HepG2 (cell line): ENCODE measurements at regions not wholly inside any gene's neighbourhood (a gene's known extent, or its start where the extent isn't known, plus 50 kb on each side); places are given as distances from the start of the nearest gene placed in this dataset.
A peak's percentile ranks its signal among the peaks of the same experiment; 100 is the strongest.

Source experiments
- ATAC-seq: fragments of 200-7000 bp; cut with Tn5 transposase; 3 replicates; pipeline ENCODE4 v1.9.1; 2020; ENCODE audit warnings: mild to moderate bottlenecking, moderate library complexity
- BruUV-seq: library from RNA; stranded (reverse); fragments of 400-500 nt; replicated peaks from 2 replicates; lab custom pipeline; 2021; lab: Mats Ljungman, UMichigan
- CTCF ChIA-PET: fragments of 300-600 bp; formaldehyde crosslinking; extraction: SDS; loops from one replicate; lab custom pipeline; 2021; ENCODE audit warnings: low total read pairs, inconsistent platforms, low intra/inter-chr PET ratio; lab: Yijun Ruan, JAX
- POLR2A ChIA-PET: fragments of 350-600 bp; sonication (Branson Sonifier 250); formaldehyde crosslinking; loops from one replicate; lab custom pipeline; 2020; ENCODE audit warnings: antibody characterized with exemption, inconsistent platforms; lab: Yijun Ruan, JAX
- DNase-seq: peaks from one replicate; pipeline ENCODE4 v3.0.0-alpha.2; 2015; ENCODE audit warnings: low spot score
- FAIRE-seq: peaks from 3 replicates; lab custom pipeline; 2011; peaks lifted over from hg19 to GRCh38; lab: Jason Lieb, UNC
- H2AFZ ChIP-seq: one replicate; pipeline ENCODE4 v1.6.1; 2011; ENCODE audit warnings: low read length, inconsistent platforms
- H3K27ac ChIP-seq: fragments of 300-600 bp; 3 replicates; pipeline ENCODE4 v1.8.0; 2011; ENCODE audit warnings: mixed run types, mild to moderate bottlenecking, mixed read lengths, low read length, inconsistent platforms; ENCODE audit not compliant: insufficient read depth; ENCODE audit errors: extremely low read length
- H3K27me3 ChIP-seq, 2 experiments: fragments of 200-600 bp in 1 of 2; 2 replicates in 1 of 2; 3 replicates in 1 of 2; pipeline versions ENCODE4 v1.6.0 to v1.8.0; 2011; ENCODE audit warnings: low read length in 2 of 2, mild to moderate bottlenecking in 2 of 2, moderate library complexity in 2 of 2, inconsistent platforms in 1 of 2; ENCODE audit not compliant: insufficient read depth in 2 of 2, control insufficient read depth in 1 of 2
- H3K36me3 ChIP-seq, 2 experiments: fragments of 200-600 bp in 1 of 2; replicated peaks in 1 of 2; 2 replicates in 1 of 2; 3 replicates in 1 of 2; pipeline versions ENCODE4 v1.5.1 to v1.8.0; 2011; ENCODE audit warnings: low read length in 2 of 2, inconsistent platforms in 1 of 2; ENCODE audit not compliant: insufficient read depth in 2 of 2, control insufficient read depth in 1 of 2
- H3K4me1 ChIP-seq: 2 replicates; pipeline ENCODE4 v1.5.1; 2012; ENCODE audit warnings: low read length, inconsistent platforms; ENCODE audit not compliant: insufficient read depth
- H3K4me2 ChIP-seq: 2 replicates; pipeline ENCODE4 v1.6.0; 2011; ENCODE audit warnings: low read depth, low read length, inconsistent platforms
- H3K4me3 ChIP-seq, 3 experiments: fragments of 200-600 bp in 1 of 3; sonication (generic), shearing (Covaris generic) in 1 of 3; replicated peaks in 1 of 3; 2 replicates each; pipeline ENCODE4 v1.5.1; 2011 to 2016; ENCODE audit warnings: low read length in 3 of 3, inconsistent platforms in 2 of 3, low read depth in 2 of 3, mild to moderate bottlenecking in 2 of 3, control low read depth in 1 of 3, mixed read lengths in 1 of 3; ENCODE audit not compliant: insufficient read depth in 1 of 3
- H3K79me2 ChIP-seq: one replicate; pipeline ENCODE4 v1.6.1; 2011; ENCODE audit warnings: low read length, inconsistent platforms; ENCODE audit not compliant: insufficient read depth
- H3K9ac ChIP-seq: 2 replicates; pipeline ENCODE4 v1.6.0; 2011; ENCODE audit warnings: mild to moderate bottlenecking, low read depth, low read length, inconsistent platforms; ENCODE audit not compliant: insufficient read depth
- H3K9me3 ChIP-seq: 2 replicates; pipeline ENCODE4 v1.5.1; 2012; ENCODE audit warnings: mild to moderate bottlenecking, low read length
- H4K20me1 ChIP-seq: 2 replicates; pipeline ENCODE4 v1.6.0; 2011; ENCODE audit warnings: inconsistent platforms, mild to moderate bottlenecking, low read length, moderate library complexity; ENCODE audit not compliant: insufficient read depth
- ATF4 ChIP-seq, 2 experiments: fragments of 450-650 bp in 1 of 2; sonication (generic) in 1 of 2; formaldehyde crosslinking; IDR thresholded peaks; 2 replicates each; pipeline versions ENCODE4 v1.5.0 to v1.8.0; 2020 to 2022; ENCODE audit warnings: mild to moderate bottlenecking in 1 of 2, missing genetic modification reagents in 1 of 2
- CHD2 ChIP-seq: IDR thresholded peaks from 2 replicates; pipeline ENCODE4 v1.6.1; 2011; ENCODE audit warnings: low read depth, low read length, improper control_type of control experiment
- RAD21 ChIP-seq: fragments of 450-650 bp; formaldehyde crosslinking; IDR thresholded peaks from 2 replicates; pipeline ENCODE4 v1.5.0; 2020; ENCODE audit warnings: mild to moderate bottlenecking
- SAFB2 ChIP-seq: sonication (generic); formaldehyde crosslinking; IDR thresholded peaks from 2 replicates; pipeline ENCODE4 v1.5.1; 2020; ENCODE audit warnings: missing genetic modification reagents, low read depth, mild to moderate bottlenecking, borderline replicate concordance
- ZFP41 ChIP-seq: sonication (generic); formaldehyde crosslinking; IDR thresholded peaks from 2 replicates; pipeline ENCODE4 v1.4.0; 2020; ENCODE audit warnings: mild to moderate bottlenecking, missing genetic modification reagents, borderline replicate concordance
- ZHX2 ChIP-seq, 2 experiments: sonication (generic) in 1 of 2; formaldehyde crosslinking in 1 of 2; IDR thresholded peaks; 2 replicates each; pipeline versions ENCODE4 v1.6.1 to v1.9.0; 2014 to 2022; ENCODE audit warnings: antibody characterized with exemption in 1 of 2, borderline replicate concordance in 1 of 2, inconsistent platforms in 1 of 2, low read depth in 1 of 2, missing genetic modification reagents in 1 of 2
- ZNF18 ChIP-seq: sonication (generic); formaldehyde crosslinking; IDR thresholded peaks from 2 replicates; pipeline ENCODE4 v1.8.0; 2022; ENCODE audit warnings: mild to moderate bottlenecking, missing genetic modification reagents; ENCODE audit not compliant: insufficient replicate concordance
- ZNF768 ChIP-seq: sonication (generic); formaldehyde crosslinking; IDR thresholded peaks from 2 replicates; pipeline ENCODE4 v1.4.0; 2020; ENCODE audit warnings: missing genetic modification reagents
- WGBS: methylation state at CpG from one replicate; pipeline ENCODE4 v1.1.6; 2017; ENCODE audit warnings: low lambda C conversion rate; 5-methylcytosine and 5-hydroxymethylcytosine counted together
- in situ Hi-C: cut with HindIII; loops from 2 replicates; pipeline ENCODE4 v1.10.0; 2017; ENCODE audit warnings: low pct_unique_long_range_greater_than_20kb; ENCODE audit not compliant: extremely low pct_ligation_motif_present
- intact Hi-C: fragments of 100-400 bp; cut with micrococcal nuclease; formaldehyde crosslinking; loops from one replicate; pipeline ENCODE4 v1.10.0; 2022; ENCODE audit not compliant: unreplicated experiment
- TF ChIP-seq, protein P1 (sequence below): sonication (generic); formaldehyde crosslinking; IDR thresholded peaks from 2 replicates; pipeline ENCODE4 v1.4.0; 2020; ENCODE audit warnings: mild to moderate bottlenecking, missing genetic modification reagents, borderline replicate concordance

DNA sequence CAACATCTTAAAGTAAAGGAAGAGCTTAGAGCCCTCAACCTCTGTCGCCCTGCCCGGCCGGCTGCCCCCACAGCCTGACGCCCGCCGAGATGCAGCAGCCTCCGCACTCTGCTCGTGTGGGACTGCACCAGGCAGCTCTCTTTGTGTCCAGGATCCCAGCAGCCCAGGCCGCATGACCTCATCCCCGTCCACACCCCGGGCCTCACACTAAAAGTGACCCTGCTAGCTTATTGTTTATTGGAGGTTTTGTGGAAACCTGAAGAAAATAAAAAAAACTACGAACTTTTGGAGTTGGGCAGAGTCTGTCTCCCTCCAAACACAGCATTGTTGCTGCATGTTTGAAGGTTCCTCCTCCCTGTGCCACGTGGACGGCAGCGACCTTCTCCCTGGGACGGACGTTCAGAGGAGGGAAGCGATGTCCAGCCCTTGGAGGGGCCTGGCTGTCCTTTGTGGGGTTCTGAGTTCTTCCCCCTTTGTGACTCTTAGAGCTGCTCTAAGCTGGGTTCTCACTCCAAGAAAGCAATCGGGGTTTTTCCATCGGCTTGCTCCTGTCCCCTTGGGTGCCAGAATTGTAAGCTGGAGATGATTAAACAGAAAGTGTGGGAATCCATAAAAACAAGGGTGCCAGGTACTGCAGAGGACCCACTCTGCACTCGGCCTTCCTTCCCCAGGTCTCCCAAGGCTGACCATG lies 103.5 kb upstream of the COL5A1 start (continued):
- TF ChIP-seq ZHX2 (IDR thresholded peaks at IDR 0.05; ENCODE audit: low read depth) (no peak), ZHX2 (CRISPR knock-in tag; IDR thresholded peaks at IDR 0.05; ENCODE audit: borderline replicate concordance) (no peak), RAD21 (CRISPR knock-in tag) (no peak), ZFP41 (CRISPR knock-in tag) (no peak)

DNA sequence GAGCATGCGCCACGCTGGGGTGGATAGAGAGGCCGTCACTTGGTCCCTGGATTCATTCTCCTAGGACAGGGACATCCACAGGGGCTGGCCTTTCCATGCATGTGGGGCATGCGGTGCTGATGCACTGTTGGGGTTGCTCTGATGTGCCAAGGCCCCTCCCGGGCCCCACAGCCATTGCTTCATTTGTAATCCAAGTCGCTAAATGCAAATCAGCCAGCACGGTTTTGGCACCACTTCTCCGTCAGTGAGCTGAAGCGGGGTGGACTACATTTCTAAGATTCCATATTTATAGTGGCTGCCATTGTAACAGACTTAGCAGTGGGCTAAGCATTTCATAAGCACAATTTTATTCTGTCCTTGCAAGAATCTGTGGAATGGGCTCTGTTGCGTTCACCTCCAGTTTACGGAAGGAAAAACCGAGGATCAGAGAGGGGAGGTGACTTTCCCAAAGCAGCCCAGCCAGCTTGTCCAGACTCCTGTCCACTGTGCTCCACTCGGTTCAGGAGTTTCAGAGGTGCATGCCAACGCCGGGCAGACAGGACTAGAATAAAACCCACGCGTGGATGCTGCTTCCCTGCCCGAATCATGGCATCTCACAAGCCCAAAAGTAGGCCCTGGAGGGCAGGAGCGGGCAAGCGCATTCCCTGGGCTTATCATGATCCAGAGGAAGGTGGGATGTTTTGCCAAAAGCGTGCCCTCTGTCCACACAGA lies 102.6 kb upstream of the COL5A1 start:
- no peak for FAIRE-seq
- Histone ChIP-seq H3K4me2 (no peak overlapping the region), H3K27ac (no peak overlapping the region), H3K36me3 (no peaks in the 10 kb centered on the region), H3K9ac (no peak overlapping the region), H3K4me3 (no peak overlapping the region), H4K20me1 (no peaks in the 10 kb centered on the region), H2AFZ (no peak overlapping the region), H3K79me2 (no peaks in the 10 kb centered on the region)
- CTCF ChIA-PET = no interaction called here
- DNase-seq = no peak
- in situ Hi-C loops = no loop called here
- intact Hi-C loops = no loop called here
- no peak for ATAC-seq
- POLR2A ChIA-PET = no interaction called here
- TF ChIP-seq, protein P1, sequence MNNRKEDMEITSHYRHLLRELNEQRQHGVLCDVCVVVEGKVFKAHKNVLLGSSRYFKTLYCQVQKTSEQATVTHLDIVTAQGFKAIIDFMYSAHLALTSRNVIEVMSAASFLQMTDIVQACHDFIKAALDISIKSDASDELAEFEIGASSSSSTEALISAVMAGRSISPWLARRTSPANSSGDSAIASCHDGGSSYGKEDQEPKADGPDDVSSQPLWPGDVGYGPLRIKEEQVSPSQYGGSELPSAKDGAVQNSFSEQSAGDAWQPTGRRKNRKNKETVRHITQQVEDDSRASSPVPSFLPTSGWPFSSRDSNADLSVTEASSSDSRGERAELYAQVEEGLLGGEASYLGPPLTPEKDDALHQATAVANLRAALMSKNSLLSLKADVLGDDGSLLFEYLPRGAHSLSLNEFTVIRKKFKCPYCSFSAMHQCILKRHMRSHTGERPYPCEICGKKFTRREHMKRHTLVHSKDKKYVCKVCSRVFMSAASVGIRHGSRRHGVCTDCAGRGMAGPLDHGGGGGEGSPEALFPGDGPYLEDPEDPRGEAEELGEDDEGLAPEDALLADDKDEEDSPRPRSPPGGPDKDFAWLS (CRISPR knock-in tag) = no peak
- TF ChIP-seq SAFB2 (CRISPR knock-in tag) (no peak), CHD2 (no peak), ZNF768 (CRISPR knock-in tag) (peak; percentile 68; the same call in 1 of the 2 replicates), ZNF18 (CRISPR knock-in tag) (no peak), ATF4 (CRISPR knock-in tag; IDR thresholded peaks at IDR 0.05) (no peak)
- TF ChIP-seq, all 625 proteins: peak for 1
- 19% methylated on average over 10 of the region's 21 CpGs for WGBS
- BruUV-seq = no TSS peak
- Histone ChIP-seq H3K9me3 (no peaks in the 10 kb centered on the region), H3K4me1 (no peaks in the 10 kb centered on the region), H3K27me3 (peaks cover 16 to 81% of the 10 kb centered on the region in 2 experiments)
